ENCODE measurements at regions not wholly inside any gene's neighbourhood (a gene's known extent, or its start where the extent isn't known, plus 50 kb on each side); places are given as distances from the start of the nearest gene placed in this dataset.
"Not testable (repeated sequence)": the region's sequence is repeated elsewhere in the genome, so short reads cannot be mapped to it uniquely, and the experiment has no call there.

DNA sequence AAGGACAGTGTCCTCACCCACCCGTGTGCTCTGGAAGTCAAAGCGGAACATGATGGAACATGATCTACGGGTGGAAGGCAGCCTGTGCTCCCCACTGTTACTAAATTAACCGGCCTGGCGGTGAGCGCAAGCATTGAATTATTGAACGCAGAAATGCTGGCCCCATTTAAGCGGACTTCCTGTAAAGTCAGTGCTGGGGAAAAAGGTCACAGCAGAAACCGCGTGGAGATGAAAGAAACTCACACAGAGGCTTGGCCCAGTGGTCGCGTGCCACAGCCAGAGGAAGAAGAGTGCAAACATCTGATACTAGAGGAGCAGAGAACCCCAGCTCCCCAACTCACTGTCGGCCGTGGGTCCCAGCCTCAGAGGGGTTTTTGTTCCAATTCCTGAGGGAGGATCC, 321.2 kb downstream of the ADGRD1 start:
- no peak for DNase-seq (ENCODE audit: low read depth)

- DNase-seq (ENCODE audit: low read depth) = no peak
Observed at GRCh38 chr12:131275824-131276223, 322.1 kb downstream of the ADGRD1 start.

DNA sequence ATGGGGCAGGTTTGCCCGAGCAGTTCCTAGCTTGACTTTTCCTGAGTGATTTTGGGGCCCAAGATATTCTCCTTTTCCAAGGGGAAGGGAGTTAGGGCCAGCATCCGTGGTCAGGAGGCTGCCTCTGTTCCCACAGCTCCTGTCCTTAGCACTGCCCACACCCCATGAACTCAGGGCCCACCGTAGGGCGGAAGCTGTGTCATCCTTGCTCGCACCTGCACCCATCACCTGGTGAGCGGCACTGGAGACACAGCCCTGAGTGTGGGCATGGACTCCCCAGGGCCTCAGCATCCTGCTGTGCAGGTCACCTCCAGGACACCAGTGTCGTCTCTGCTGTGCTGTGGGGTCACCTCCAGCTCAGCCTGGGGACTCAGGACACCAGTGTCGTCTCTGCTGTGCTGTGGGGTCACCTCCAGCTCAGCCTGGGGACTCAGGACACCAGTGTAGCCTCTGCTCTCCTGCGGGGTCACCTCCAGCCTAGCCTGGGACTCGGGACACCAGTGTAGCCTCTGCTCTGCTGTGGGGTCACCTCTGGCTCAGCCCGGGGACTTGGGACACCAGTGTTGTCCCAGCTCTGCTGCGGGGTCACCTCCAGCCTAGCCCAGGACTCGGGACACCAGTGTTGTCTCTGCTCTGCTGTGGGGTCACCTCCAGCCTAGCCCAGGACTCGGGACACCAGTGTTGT, 322.9 kb downstream of the ADGRD1 start:
- no peak for DNase-seq (ENCODE audit: low read depth)

DNA sequence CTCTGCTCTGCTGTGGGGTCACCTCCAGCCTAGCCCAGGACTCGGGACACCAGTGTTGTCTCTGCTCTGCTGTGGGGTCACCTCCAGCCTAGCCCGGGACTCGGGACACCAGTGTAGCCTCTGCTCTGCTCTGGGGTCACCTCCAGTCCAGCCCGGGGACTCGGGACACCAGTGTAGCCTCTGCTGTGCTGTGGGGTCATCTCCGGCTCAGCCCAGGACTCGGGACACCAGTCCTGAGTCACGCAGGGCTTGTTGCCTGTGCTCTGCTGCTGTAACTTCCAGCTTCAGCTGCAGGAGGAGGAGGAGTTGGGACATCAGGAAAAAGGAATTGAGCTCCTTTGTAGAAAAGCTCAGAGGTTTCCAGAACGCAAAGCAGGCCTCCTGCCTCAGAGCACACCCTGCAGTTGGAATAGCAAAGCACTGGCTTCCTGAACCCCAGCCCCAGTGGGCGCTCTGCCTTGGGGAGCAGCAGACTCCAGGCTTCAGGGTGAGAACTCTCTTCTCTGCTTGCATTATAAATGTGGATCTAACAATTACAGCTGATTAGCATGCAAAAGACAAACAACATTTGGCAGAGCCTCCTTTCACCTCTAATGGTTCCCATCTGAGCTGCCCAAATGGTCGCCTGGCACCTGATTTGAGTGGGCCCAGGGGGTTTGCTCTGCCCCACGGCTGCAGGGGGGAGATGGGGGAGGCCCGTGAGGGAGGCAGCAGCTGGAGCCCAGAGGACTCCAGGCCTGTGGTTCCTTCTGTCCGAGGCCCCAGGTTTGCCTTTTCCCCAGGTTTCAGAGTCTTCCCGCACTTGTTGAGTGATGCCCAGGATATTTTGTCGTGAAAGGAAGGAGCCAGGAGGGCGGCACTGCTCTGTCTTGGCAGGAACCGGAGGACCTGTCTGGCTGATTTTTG, 323.7 kb downstream of the ADGRD1 start:
- not testable (repeated sequence) for DNase-seq (ENCODE audit: low read depth)

DNA sequence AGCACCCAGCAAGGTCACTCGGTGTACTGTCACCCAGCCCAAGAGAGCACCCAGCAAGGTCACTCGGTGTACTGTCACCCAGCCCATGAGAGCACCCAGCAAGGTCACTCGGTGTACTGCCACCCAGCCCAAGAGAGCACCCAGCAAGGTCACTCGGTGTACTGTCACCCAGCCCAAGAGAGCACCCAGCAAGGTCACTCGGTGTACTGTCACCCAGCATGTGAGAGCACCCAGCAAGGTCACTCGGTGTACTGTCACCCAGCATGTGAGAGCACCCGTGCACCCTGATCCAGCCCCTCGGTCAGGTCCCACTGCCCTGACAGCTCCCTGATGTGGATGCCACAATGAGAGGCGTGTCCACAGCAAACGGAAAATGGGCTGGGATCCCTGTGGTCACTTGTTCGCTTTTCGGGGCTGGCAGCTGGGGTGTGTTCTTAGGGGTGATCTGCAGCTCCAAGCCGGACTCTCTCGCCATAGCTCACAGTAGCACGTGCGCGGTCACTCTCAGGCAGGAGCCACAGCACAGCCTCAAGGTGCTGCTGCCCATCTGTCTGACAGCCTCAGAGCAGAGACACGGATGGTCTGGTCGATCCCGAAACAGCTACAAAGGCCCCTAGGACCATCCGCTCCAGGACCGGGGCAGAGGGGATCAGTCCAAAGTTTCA, 324.9 kb downstream of the ADGRD1 start:
- not testable (repeated sequence) for DNase-seq (ENCODE audit: low read depth)

DNA sequence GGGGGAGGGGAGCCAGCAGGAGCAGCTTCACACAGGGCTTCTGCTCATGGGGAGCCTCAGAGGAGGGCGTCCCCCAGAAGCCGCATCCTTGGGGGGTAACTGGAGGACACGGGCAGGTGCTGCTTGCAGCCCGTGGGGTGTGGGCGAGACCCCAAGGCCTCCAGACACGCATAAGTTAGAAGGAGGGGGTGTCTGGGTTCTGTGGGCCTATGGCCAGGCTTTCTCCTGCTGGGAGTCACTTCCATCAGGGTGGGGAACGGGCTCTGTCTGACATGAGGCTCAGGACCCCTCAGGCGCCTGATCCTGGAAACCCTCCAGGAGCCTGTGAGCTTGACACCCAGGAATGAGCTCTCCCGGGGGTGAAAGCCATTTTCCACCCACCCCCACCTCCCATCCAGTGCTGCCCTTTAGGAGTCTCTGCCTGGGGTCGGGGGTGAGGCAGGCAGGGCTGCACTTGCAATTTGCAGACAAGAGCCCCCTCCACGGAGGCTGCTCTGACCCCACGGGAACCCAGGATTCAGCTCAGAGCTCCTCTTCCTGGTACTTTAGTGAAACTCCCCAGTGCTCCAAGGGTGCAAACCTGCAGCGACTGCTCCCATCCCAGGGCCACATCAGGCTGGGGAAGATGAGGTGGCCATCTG, 325.7 kb downstream of the ADGRD1 start:
- DNase-seq (ENCODE audit: low read depth) = no peak

GRCh38 chr12:131280426-131280825, 326.7 kb downstream of the ADGRD1 start:
- no peak for DNase-seq (ENCODE audit: low read depth)

GRCh38 chr12:131281016-131281415, 327.3 kb downstream of the ADGRD1 start:
- DNase-seq (ENCODE audit: low read depth) = no peak

- DNase-seq (ENCODE audit: low read depth) = no peak
Observed at GRCh38 chr12:131282292-131283080, 328.8 kb downstream of the ADGRD1 start.

DNA sequence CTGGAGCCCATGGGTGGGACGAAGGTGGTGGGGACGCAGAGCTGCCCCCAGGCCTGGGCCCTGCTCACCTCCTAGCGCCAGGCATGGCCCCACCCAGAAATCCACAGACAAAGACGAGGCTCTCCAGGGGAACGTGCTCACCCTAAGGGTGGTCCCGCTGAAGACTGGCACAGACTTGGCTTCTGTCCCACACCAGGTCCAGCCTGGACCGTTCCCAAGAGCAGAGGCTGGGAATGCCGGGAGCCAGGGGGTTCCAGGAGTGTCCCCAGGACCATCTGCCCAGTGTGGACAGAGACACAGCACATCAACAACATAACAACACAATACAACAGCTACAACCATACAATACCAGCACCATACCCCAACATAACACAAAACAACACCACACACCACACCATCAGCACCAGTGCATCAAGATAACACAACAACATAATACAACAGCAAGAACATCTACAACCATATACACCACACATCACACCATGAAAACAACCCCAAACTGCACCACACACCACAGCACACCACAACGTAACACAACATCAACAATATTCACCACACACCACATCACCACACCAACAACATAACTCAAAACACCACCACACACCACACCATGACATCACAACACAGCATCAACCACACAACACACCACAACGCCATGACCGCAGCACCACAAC, 329.6 kb downstream of the ADGRD1 start:
- DNase-seq (ENCODE audit: low read depth) = no peak

GRCh38 chr12:131283862-131284825, 330.4 kb downstream of the ADGRD1 start:
- DNase-seq (ENCODE audit: low read depth) = not testable (repeated sequence)

- not testable (repeated sequence) for DNase-seq (ENCODE audit: low read depth)
Observed at GRCh38 chr12:131284954-131285904, 331.5 kb downstream of the ADGRD1 start.

DNA sequence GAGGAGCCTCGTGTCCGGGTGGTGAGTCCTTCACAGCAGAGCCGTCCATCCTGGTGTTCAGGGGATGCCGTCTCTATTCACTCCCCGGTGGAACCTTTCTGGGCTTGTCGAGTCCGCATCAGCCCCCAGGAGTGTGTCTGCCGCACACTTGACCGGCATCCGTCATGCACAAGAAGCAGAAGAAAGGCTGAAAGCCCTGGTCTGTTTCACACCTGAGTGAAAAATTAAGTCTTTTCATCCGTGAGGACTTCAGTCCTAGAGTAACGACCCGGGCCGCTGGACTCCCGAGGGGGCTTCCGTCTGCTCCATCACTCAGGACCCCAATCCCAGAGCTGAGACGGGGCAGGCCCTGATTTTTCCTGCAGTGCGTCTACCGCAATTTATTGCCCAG, 332.2 kb downstream of the ADGRD1 start:
- DNase-seq (ENCODE audit: low read depth) = not testable (repeated sequence)

DNA sequence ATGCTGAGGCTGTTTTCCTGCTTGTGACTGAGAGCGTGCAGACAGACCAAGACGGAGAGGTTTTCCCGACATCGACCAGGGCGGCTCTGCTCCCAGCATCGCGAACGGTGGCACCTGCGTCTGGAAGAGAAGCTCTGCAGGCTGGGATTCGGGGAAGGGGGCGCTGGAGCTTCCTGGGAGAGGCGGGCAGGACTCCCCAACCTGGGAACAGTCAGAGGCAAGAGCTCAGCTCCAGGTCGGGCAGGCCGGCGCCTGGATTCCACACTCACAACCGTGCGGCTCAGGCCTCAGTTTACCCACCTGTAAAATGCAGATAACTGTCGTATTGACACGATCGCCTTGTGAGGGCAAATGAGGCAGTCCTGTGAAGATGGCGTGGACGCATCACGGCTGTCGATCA, 332.6 kb downstream of the ADGRD1 start:
- DNase-seq (ENCODE audit: low read depth) = not testable (repeated sequence)

- DNase-seq (ENCODE audit: low read depth) = no peak
Observed at GRCh38 chr12:131287015-131287937, 333.6 kb downstream of the ADGRD1 start.

DNA sequence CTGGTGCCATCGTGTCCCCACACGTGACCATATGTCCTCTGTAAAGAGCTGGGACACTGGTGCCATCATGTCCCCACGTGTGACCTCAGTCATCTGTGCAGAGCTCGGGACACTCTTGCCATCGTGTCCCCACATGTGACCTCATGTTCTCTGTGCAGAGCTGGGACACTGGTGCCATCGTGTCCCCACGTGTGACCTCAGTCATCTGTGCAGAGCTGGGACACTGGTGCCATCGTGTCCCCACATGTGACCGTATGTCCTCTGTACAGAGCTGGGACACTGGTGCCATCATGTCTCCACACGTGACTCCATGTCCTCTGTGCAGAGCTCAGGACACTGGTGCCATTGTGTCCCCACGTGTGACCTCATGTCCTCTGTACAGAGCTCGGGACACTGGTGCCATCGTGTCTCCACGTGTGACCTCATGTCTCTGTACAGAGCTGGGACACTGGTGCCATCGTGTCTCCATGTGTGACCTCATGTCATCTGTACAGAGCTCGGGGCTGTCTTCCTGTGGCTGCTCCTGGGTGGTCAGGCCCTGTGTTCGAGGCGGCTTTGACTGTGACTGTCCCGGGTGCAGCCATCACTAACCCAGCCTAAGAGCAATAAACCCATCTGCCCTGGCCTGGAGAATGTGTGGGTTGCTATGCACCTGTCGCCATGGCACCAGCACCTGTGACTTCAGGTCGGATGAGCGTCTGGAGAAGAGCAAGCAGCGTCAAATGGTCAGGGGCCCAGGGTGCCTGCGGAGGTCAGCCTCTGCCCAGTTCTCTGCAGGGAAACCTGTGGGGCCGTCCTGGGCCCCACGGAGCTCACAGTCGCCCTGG, 334.4 kb downstream of the ADGRD1 start:
- no peak for DNase-seq (ENCODE audit: low read depth)

Data from EH (cell line).